IPS-NIHi11 (cell line): ENCODE measurements at regions not wholly inside any gene's neighbourhood (a gene's known extent, or its start where the extent isn't known, plus 50 kb on each side); places are given as distances from the start of the nearest gene placed in this dataset.
A peak's percentile ranks its signal among the peaks of the same experiment; 100 is the strongest.

Experiments
- DNase-seq: peaks from one replicate; pipeline ENCODE4 v3.0.0; 2012; ENCODE audit warnings: mixed read lengths, low spot score

DNA sequence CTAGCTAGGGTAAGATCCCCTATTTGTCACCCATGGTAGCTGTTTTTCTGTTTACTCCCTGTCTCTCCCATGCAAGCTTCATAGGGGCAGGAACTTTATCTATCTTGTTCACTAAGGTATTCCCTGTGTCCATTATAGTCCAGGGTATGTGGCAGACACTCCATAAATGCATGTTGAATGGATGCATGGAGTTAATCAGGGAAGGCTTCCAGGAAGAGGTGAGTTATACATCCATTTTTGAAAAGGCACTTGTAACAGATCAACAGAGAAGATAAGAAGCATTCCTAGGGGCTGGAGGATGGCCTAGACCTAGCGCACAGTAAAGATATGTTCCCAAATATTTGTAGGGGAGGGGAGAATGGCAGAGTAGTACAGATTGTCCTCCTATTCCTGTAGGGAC is 130.3 kb downstream of the BUD13 start:
- DNase-seq: no peak

DNA sequence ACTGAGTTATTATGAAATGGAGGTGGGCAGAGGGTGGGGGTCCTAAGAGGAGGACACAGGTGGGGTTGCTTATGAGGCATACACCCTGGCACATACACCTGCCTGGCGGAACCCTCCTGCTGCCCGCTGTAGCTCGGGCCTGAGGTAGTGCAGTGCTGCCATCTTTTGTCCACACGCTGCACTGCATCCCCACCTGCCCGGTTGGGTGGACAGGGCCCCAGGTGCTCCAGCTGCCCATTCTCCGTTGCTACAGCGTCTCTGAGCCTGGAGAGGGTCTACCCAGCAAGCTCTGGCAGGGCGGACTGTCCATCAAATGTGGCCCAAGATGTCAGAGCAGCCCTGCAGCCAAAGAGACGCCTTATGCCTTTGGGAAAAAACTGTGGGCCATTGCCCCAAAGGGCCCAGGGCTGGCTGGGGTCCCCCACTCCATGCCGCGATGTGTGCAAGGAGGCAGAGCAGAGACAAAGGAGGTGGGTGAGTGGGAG is 131.2 kb downstream of the BUD13 start:
- DNase-seq: peak; percentile 88

DNA sequence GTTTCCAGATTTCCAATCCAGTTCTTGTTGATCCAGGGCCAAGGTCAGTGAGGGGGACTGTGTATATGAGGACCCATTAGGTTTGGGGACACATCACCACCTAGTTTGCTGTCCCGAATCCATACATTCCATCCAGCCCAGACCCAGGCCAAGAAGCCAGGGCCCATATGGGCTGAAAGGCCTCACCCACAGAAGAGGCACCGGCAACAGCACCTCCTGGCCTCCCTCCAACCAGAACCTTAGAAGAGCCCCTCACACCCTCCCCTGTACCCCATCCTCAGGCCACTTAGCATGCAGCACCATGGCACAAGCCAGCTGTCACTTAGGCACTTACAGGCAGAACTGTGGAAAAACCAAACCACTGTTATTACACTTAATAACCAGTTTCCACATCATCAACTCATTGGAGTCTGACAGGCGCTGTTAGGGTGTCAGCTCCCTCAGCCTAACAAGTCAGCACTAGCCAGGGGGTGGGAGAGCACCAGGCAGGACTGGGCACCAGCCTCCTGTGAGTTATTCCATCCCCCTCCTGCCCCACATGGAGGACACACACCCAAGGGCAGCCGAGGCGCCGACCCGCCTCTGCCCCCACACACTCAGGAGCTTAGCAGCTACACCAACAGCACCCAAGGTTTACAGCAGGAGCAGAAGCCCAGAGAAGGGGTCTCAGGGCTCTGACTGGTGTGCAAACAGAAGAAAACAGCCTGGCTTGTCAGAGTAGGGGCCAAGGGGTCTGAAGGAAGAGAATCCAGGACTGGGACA is 132.0 kb downstream of the BUD13 start:
- no peak for DNase-seq

DNA sequence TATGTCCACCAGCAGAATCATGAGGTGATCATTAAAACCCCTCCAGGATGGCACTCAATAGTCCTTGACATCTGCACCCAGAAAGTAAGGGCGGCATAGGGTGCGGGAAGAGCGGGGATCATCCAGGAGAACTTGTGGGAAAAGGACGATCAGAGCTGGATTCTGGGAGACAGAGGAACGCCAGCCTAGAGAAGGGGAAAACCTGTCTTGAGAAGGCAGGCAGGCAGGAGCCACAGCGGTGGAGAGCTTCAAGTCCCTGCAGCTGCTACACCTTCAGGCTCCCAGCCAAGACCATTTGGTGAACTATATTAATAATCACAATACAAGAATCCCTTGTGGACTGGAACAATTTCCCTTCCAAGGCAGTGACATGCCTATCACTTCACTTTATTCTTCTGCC is 134.3 kb downstream of the BUD13 start:
- no peak for DNase-seq

DNA sequence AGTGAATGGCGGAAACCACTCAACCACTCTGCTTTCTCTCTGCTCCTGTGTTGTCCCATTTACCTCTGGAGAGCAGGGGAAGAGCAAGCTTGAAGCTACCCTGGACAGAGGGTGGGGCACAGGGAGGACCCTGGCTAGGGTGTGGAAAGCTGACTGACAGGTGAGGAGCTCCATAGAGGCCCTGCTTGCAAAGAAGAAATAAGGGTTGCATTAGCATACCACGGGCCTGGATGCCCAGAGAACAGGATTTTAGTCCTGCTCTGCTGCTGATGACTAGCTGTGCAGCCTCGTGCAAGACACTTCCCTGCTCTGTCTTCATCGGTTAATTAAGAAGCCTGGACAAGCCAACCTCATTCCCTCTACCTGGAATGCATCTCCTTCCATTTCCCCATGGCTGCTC is 135.0 kb downstream of the BUD13 start:
- no peak for DNase-seq

DNA sequence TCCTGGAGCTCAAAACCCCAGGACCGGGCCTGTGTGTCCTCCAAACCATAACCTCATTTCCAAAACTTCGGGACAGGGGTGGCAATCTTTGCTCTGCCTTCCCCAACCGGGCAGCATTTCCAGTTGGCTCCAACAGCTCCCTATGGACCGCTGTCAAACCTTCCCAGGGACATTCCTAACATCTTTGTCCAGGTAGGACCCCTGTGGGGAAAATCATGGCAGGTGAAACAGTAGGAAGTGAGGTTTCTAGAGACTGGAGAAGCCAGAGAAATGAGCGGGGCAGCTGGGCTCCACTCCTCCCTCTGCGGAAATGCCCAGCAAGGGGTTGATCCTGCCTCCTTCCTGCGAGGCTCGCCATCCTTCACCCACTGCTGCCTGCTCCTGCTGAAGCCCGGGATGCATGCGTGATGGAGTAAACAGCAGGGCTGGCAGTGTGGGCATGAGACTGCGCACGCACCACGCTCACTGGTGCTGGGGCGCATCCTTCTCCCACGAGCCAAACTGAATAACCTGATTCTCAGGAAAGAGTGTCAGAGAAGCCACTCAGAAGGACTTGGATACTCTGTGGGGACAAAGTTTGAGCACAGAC is 136.4 kb downstream of the BUD13 start:
- no peak for DNase-seq

DNA sequence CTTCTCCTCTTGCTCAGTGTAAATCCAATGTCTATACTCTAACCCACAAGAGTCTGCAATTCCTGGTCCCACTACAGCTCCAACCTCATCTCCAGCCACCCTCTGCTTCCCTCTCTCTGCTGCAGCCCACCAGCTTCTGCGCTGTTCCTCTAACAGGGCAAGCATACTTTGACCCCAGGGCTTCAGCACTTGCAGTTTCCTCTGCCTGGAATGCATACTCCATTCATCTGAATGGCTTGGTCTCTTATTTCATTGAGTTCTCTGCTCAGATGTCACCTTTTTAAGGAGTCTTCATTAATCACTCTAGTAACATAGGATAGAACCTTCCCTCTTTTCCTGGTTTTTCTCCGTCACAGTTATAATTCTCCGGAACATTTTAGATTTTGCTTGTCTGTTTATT is 141.6 kb downstream of the BUD13 start:
- no peak for DNase-seq

DNA sequence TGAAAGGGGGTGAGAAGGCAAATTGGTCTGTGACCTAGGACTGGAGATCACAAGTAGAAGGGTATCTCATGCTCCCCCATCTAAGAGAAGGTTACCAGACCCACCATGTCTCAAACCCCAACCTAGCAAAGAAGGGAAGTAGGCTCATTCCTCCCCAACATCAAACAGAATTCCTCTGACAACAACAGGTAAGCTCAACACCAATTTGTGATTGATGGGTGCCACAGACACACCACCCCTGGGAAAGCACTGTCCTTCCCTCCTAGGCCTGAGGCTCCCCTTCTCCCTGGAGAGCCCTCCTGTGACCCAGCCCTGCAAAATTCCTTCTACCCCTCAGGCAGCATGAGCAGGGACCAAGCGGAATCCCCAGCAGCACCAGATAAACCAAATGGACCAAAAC is 154.3 kb downstream of the BUD13 start:
- no peak for DNase-seq

DNA sequence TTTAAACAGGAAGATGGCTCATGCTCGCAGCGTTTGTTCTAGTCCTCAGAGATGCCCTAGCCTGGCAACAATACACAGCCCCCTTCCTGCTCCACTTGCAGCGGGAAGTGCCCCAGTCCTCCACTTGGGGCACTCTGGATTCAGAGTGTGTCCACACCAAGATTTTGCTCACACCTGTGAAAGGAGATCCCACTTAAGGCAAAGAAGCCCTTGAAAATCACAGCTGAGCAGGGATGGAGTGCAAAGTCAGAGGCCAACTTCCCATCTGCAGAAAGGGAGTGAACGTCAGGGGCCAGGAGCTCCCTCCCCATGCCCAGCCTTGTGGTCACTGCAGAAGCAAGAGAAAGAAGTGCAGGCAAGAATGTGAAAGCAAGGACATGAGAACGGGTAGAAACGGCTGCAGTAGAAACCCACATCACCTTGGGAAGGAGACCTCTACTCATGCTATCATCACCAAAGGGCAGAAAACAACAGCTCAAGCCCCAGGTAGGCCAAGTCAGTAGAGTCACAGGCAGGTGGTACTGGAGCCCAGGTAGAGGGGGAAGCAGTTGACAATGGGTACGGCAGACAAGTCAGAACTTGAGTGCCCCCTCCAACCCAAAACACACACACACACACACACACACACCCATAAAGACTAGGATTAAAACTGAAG is 157.4 kb downstream of the BUD13 start:
- peak; percentile 37 for DNase-seq

DNA sequence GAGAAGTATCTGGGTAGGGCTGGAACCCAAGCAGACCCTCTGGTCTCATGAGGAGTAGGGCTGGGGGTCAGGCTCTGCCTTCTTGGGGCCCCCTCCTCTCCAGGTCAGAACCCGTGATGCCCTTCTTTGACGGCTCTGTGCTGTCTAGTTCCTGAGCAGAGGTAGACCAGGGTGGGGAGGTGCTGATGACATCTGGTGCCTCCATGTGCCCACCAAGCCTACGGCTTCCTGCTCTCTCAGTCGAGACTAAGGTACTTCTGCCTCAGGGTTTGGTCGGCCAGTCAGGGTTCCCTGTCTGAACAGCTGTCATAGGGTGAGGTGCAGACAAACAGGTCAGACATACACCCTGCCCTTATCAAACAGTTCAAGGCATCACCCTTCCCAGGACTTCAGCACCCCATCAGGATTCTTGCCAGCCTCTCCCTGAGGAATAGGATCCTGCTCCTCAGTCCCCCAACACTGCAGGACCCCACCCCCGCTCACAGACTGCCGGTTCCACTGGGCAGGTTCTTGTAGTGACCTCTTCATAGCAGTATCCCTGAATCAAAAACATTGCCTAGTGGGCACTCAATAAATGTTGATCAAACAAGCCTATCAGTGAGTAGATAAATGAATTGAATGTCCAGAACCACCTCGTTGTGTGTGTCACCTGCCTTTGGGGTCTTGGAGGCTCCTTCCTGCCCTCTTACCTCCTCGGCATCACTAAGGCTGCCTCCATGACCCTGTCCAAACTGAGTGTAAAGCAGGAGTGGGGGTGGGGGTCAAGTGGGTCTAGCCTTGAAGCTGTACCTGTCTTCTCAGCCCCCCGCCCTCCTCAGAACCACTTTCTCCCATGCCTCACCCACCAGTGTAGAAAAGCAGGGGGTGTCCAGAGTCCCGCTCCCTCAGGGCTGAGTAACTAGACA is 158.2 kb downstream of the BUD13 start:
- DNase-seq: no peak

DNA sequence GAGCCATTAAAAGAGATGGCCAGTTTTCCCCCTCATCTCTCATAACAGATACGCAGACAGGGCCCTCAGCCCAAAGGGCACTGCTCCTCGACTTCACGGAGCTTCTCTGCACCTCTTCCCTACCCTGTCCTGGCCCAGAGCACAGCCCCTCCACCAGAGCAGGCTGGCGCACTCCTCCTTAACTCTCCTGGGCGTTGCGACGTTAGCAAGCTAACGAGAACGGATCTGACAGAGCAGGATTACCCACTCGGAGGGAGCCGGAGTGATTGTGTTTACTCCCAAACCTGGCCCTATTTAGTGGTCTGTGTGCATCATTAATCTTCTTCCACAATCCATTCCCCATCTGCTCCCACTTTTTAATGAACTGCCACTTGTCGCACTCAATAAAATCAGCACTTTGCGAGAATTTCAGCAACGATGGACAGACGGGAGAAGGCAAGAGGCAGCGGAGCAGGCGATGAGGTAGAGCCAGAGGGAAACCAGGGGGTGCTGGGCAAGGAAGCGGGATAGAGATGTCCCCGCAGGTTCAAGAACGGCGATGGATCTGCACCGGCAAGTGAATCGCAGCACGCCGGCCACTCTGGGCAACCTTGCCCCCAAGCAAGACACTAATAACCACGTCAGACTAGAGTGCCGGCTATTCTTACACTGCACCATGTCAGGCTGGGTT is 159.4 kb downstream of the BUD13 start:
- no peak for DNase-seq

DNA sequence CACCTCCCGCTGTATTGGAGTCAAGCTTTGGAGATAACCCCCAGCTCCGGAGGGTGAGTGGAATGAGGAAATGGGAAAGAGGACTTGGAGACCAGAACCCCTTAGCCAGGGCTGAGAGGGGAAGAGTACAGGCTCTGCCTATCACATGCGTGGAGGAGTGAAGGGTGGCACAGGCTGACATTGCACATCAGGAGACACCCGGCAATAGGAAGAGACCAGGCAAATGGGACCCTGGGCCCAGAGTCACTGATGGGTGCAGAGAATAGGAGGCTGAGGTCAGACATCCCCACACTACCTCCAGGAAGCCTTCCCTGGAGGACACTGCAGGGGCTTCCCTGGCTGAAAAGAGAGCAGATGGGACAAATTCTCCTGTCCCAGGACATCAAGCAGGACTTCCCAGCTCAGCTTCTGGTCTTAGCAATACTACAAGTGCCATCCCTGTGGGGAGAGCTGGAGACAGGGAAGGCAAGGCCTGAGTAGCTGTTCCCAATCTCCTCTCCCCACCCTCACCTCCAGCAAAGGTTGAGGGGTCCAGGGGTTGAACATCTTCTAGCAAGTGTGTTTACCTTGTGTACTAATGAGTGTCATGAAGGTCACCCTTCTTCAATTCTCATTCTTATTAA is 160.7 kb downstream of the BUD13 start:
- no peak for DNase-seq

DNA sequence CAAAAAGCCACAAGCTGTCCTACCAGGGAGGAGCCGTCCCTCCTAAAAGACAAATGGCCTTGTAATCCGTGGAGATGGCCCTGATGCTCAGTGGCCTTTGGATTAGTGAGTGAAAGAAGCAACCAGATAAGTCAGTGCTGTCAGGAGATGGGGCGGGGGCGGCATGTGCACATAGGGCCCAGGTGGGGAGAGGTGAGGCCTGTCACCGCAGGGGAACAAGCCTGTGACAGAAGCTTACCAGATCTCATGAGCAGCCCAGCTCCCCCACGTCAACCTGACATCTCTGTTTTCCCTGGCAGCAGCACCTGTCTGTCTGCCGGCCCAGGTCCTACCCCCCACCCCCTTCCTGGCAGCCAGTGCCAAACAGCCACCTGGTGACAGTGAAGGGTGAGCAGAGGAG is 162.6 kb downstream of the BUD13 start:
- DNase-seq: no peak

DNA sequence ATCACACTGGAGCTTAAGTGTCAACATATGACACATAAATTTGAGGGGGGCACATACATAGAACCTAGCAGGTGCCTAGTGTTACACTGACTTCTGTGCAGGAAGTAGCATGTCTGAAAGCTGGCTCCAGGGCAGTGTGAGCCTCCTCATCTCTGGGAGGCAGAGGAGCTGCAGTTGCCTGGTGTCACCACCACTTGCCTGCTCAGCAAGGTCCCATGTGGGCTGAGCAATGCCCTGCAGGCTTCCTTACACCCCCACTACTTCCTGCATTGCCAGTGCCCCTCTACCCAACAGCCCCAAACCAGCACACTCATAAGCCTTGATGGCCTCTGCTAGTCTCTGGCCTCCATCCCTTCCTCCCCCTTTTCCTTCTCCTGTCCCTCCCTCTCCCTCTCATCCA is 165.8 kb downstream of the BUD13 start:
- no peak for DNase-seq

DNA sequence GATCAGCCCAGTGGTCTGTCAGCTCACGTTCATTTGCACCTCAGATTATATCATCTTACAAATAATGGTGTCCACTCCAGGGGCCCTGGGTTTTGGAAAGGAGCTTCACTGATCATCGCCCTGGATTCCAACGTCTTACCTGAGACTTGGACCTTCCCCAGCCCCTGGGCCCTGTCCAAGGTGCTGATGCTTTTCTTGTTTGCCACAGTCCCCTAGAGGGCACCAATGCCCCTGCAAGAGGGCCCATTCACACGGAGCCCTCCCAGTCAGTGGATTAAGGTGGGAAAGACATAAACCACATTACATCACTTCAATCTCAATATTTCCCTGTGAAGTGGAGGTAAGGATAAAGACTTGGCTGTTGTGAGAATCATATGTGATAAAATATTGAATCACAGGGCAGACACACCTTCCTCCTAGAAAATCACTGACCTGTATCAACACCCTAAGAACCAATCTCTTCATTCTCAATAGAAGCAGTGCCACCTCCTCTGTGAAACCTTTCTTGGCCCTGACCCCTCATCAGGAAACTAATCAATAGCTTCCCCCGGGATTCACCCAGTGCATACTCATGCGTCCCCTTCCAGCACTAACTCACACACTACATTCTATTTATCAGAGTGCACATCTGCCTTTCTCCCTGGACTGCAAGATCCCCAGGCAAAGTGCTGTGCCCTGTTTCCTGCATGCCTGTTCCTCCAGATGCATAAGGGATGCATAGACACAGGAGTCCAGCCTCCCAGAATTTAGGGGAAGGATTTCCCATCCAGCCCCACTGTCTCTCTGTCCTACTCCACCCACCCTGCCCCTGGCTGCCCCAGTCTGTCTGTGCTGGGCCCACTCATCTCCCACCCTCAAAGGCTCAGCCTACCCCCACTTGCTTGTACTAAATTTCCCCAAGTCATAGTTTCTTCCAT is 167.0 kb downstream of the BUD13 start:
- DNase-seq: peak; percentile 88

DNA sequence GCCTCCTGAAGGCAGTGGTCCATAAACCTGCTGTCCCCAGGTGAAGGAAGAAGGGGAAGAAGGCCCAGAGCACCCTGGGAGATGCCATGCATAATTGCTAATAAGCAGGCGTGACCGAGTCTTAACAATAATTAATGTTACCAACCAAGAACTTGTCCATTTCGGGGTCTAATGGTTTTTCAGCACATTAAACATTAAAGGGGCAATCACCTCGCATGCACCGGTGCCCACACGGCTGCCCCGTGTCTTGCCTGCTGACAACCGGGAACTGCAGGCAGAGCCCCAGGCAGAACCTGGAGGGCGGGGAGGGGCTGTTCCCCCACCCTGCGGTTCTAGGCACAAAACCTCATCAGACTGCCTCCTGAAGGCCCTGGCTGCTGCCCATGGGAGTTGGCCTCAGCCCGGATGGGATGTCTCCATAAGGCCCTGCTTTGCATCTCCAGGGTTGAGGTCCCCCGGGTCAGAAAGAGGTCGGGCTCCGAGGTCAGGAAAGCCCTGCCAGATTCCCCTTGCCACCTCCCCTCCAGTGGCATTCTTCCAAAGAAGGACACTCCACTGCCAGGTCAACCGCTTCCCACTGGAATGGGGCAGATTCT is 169.0 kb downstream of the BUD13 start:
- no peak for DNase-seq

DNA sequence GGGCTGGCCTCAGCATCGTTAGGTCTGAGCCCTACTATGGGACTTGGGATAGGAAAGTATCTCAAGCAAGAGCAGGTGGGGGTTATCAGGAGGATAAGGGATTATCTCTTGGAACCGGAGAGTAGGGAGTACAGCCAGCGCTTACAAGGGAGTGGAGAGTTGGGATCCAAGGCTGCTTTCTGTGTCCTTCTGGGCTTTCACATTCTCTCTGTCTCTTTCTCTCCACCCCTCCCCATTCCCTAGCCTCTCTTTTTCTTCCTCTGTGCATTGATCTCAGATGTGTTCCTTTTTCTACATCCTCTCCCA is 170.2 kb downstream of the BUD13 start:
- no peak for DNase-seq

DNA sequence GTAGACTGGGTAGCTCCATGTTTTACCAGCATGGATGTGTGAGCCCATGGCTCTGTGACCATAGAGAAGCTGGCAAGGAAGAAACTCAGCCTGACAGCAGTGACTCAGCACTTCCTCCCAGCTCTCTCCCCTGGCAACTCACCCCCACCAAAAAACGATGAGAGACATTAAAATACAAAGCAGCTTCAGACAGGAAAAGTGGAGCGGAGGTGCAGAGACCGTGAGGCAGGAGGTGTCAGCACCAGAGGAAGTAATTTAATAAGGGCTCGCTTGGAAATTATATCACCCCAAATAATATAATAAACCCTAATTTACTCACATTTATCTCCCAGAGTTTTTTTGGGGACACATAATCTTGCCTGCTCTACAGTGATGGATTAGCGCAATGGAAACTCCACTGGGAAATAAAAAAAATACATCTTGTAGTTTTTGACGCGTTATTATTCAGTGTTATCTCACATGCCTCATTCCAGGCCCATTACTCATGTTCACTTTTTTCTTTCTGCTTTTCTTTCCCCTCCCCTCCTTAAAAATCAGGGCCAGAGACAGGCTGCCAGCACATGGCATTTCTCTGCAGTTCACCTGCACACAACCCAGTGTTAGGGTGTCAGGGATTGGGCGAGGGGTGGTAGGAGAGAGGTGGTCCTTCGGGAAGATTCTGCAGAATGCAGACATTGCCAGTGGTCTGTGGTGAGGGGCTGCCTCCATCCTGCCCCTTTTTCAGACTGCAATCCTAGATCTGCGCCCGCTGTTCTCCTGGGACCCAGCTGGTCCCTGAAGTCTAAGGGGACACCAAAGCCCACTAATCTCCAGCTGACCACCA is 170.8 kb downstream of the BUD13 start:
- DNase-seq: no peak

DNA sequence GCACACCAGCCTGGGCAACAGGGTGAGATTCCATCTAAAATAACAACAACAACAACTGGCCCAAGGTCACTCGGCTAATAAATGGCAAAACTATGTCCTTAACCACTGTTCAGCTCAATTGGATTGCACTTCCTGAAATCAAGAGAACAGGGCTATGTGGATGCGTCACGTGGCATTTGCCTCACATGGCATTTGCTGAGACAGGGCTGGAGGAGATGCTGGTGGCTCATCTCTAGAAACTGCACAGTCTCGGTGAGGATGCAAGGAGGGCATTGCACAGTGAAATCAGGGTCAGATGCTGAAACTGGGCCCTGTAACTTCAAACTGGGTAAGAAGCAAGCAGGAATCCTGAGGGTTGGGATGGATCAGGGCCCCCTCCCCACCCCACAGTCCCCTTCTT is 171.9 kb downstream of the BUD13 start:
- no peak for DNase-seq
